ENCODE measurements at regions not wholly inside any gene's neighbourhood (a gene's known extent, or its start where the extent isn't known, plus 50 kb on each side); places are given as distances from the start of the nearest gene placed in this dataset.

DNA sequence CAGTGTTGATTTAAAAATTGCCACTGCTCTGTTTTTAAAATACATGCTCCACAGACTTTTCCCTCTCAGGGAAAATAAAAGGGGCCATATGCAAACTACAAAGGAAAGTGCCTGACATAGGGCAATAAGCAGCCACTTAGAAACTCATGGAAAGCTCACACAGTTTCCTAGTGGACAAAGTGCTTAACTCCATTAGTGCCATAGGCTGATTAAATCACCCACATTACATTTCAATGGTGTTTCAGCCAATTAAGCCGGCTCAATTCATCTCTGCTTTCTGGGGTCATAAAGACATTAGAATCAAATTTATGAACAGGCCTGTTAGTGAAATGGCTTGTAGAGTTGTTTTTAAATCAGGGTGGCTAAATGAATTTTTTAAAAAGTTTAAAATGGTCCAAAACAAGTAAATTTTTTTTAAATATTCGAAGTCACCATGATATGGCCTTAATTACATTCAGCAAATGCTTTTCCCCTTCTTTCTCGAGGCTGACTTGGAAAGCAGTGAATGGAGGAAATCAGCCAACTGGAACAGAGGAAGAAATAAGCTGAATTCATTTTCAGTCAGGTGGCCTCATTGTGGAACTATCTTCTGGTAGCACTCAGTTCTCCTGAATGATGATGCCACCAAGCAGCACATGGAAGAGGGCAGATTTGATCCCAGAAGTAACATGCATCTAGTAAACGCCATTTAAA, 2305.1 kb upstream of the AGA start:
- TF ChIP-seq, protein P1, sequence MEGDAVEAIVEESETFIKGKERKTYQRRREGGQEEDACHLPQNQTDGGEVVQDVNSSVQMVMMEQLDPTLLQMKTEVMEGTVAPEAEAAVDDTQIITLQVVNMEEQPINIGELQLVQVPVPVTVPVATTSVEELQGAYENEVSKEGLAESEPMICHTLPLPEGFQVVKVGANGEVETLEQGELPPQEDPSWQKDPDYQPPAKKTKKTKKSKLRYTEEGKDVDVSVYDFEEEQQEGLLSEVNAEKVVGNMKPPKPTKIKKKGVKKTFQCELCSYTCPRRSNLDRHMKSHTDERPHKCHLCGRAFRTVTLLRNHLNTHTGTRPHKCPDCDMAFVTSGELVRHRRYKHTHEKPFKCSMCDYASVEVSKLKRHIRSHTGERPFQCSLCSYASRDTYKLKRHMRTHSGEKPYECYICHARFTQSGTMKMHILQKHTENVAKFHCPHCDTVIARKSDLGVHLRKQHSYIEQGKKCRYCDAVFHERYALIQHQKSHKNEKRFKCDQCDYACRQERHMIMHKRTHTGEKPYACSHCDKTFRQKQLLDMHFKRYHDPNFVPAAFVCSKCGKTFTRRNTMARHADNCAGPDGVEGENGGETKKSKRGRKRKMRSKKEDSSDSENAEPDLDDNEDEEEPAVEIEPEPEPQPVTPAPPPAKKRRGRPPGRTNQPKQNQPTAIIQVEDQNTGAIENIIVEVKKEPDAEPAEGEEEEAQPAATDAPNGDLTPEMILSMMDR (IDR thresholded peaks at IDR 0.05 in 4 of 5, conservative IDR thresholded peaks at IDR 0.05 in 1 of 5) = no peak
- TF ChIP-seq POLR2A (IDR thresholded peaks at IDR 0.05) = no peak

Measured in gastrocnemius medialis (tissue), 4 donors.